ENCODE measurements at regions not wholly inside any gene's neighbourhood (a gene's known extent, or its start where the extent isn't known, plus 50 kb on each side); places are given as distances from the start of the nearest gene placed in this dataset.

DNA sequence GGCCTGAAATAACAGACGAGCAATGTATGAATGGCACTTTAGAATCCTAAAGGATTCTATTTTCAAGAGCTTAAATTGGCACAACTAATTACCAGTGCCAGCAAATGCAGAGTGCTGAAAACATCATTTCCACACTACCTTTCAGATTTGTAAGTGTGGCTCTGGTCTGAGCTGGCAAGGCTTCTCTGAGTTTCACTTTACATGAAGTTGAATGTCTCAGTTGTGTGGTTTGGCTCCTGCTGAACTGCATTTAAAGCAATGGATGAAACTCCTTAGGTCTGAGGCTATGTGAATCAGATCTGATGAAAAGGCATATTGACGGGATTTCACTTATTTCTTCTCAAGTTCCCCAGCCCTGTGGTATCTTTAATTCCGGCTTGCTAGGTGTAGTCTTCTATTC, 114.8 kb upstream of the PTGFR start:
- ATAC-seq, result peak; percentile 30; the same call in 1 of the 3 replicates
- TF ChIP-seq PPARA (CRISPR knock-in tag; IDR thresholded peaks at IDR 0.05; ENCODE audit: borderline replicate concordance) (no peak), GLIS3 (CRISPR knock-in tag; IDR thresholded peaks at IDR 0.05) (no peak)

DNA sequence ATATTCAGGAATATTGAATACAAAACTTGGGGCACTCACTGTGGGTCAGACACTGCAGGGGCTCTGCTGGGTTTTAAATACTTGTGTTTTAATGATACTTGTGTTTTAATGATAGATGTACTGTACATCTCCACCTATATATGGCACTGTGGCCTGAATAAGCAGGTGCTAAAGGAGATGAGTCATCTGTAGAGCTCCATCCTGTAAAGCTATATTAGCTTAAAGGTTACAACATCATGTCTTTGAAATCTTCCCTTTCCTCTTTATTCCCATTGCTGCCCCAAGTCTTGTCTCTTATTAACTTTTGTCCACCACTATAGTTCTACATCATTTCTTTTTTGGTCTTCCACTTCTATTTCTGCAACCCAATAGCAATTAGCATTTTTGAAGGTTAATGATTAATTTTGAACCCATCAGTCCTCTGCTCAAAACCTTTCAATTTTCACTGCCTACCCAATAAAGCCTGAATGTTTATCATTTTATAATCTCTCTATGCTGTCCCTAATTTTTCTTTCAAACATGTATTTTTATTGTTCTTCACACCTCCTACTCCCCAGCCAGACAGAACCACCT, 113.3 kb upstream of the PTGFR start:
- ATAC-seq, result no peak
- no peak for TF ChIP-seq BACH2 (CRISPR knock-in tag; IDR thresholded peaks at IDR 0.05; ENCODE audit: borderline replicate concordance)
- TF ChIP-seq, protein P1, sequence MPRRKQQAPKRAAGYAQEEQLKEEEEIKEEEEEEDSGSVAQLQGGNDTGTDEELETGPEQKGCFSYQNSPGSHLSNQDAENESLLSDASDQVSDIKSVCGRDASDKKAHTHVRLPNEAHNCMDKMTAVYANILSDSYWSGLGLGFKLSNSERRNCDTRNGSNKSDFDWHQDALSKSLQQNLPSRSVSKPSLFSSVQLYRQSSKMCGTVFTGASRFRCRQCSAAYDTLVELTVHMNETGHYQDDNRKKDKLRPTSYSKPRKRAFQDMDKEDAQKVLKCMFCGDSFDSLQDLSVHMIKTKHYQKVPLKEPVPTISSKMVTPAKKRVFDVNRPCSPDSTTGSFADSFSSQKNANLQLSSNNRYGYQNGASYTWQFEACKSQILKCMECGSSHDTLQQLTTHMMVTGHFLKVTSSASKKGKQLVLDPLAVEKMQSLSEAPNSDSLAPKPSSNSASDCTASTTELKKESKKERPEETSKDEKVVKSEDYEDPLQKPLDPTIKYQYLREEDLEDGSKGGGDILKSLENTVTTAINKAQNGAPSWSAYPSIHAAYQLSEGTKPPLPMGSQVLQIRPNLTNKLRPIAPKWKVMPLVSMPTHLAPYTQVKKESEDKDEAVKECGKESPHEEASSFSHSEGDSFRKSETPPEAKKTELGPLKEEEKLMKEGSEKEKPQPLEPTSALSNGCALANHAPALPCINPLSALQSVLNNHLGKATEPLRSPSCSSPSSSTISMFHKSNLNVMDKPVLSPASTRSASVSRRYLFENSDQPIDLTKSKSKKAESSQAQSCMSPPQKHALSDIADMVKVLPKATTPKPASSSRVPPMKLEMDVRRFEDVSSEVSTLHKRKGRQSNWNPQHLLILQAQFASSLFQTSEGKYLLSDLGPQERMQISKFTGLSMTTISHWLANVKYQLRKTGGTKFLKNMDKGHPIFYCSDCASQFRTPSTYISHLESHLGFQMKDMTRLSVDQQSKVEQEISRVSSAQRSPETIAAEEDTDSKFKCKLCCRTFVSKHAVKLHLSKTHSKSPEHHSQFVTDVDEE (CRISPR knock-in tag; IDR thresholded peaks at IDR 0.05), result no peak
- TF ChIP-seq GLIS3 (CRISPR knock-in tag; IDR thresholded peaks at IDR 0.05), result no peak
- no peak for TF ChIP-seq ZNF565 (CRISPR knock-in tag; conservative IDR thresholded peaks at IDR 0.05; ENCODE audit: low read depth)
- TF ChIP-seq OSR1 (CRISPR knock-in tag; IDR thresholded peaks at IDR 0.05), result no peak
- TF ChIP-seq PPARA (CRISPR knock-in tag; IDR thresholded peaks at IDR 0.05; ENCODE audit: borderline replicate concordance), result no peak

DNA sequence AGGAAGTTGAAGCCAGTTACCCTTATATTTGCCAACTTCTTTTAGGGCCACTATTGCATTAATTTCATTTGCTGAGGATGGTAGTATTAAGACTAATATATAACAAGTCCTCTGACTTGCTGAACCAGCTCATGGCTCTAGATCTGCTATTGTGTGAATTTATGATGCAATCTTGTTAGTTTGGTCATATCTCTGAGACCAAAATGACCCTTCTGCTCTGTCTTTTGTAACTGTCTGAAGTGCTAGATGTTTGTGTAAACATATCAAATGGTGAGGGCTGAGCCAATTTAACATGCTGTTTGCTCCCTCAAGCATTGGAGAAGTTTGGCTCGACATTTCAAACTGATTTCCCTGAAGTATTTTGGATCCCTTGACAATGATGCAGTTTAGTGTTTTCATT, 106.9 kb upstream of the PTGFR start:
- no peak for ATAC-seq
- TF ChIP-seq ZNF70 (CRISPR knock-in tag; IDR thresholded peaks at IDR 0.05) (no peak), ISL1 (CRISPR knock-in tag; IDR thresholded peaks at IDR 0.05) (no peak), ZC3H10 (CRISPR knock-in tag; IDR thresholded peaks at IDR 0.05) (no peak), PPARA (CRISPR knock-in tag; IDR thresholded peaks at IDR 0.05; ENCODE audit: borderline replicate concordance) (no peak), ARNTL (CRISPR knock-in tag; IDR thresholded peaks at IDR 0.05; ENCODE audit: borderline replicate concordance, low read depth) (no peak), ZFP3 (CRISPR knock-in tag; IDR thresholded peaks at IDR 0.05) (no peak), SNAI2 (CRISPR knock-in tag; IDR thresholded peaks at IDR 0.05) (no peak), ZNF565 (CRISPR knock-in tag; conservative IDR thresholded peaks at IDR 0.05; ENCODE audit: low read depth) (no peak), BACH2 (CRISPR knock-in tag; IDR thresholded peaks at IDR 0.05; ENCODE audit: borderline replicate concordance) (no peak), ZNF8 (CRISPR knock-in tag; IDR thresholded peaks at IDR 0.05) (no peak), TOX (CRISPR knock-in tag; IDR thresholded peaks at IDR 0.05; ENCODE audit: borderline replicate concordance) (no peak), TCF4 (CRISPR knock-in tag; IDR thresholded peaks at IDR 0.05; ENCODE audit: borderline replicate concordance) (no peak), ZFP30 (CRISPR knock-in tag; IDR thresholded peaks at IDR 0.05) (no peak), OSR1 (CRISPR knock-in tag; IDR thresholded peaks at IDR 0.05) (no peak), CSDC2 (CRISPR knock-in tag; IDR thresholded peaks at IDR 0.05) (no peak), ESRRG (CRISPR knock-in tag; IDR thresholded peaks at IDR 0.05) (no peak)
- TF ChIP-seq, protein P2, sequence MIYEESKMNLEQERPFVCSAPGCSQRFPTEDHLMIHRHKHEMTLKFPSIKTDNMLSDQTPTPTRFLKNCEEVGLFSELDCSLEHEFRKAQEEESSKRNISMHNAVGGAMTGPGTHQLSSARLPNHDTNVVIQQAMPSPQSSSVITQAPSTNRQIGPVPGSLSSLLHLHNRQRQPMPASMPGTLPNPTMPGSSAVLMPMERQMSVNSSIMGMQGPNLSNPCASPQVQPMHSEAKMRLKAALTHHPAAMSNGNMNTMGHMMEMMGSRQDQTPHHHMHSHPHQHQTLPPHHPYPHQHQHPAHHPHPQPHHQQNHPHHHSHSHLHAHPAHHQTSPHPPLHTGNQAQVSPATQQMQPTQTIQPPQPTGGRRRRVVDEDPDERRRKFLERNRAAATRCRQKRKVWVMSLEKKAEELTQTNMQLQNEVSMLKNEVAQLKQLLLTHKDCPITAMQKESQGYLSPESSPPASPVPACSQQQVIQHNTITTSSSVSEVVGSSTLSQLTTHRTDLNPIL (CRISPR knock-in tag; IDR thresholded peaks at IDR 0.05; ENCODE audit: low read depth), result no peak
- TF ChIP-seq, protein P3, sequence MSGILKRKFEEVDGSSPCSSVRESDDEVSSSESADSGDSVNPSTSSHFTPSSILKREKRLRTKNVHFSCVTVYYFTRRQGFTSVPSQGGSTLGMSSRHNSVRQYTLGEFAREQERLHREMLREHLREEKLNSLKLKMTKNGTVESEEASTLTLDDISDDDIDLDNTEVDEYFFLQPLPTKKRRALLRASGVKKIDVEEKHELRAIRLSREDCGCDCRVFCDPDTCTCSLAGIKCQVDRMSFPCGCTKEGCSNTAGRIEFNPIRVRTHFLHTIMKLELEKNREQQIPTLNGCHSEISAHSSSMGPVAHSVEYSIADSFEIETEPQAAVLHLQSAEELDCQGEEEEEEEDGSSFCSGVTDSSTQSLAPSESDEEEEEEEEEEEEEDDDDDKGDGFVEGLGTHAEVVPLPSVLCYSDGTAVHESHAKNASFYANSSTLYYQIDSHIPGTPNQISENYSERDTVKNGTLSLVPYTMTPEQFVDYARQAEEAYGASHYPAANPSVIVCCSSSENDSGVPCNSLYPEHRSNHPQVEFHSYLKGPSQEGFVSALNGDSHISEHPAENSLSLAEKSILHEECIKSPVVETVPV (CRISPR knock-in tag; IDR thresholded peaks at IDR 0.05), result no peak
- TF ChIP-seq, protein P4, sequence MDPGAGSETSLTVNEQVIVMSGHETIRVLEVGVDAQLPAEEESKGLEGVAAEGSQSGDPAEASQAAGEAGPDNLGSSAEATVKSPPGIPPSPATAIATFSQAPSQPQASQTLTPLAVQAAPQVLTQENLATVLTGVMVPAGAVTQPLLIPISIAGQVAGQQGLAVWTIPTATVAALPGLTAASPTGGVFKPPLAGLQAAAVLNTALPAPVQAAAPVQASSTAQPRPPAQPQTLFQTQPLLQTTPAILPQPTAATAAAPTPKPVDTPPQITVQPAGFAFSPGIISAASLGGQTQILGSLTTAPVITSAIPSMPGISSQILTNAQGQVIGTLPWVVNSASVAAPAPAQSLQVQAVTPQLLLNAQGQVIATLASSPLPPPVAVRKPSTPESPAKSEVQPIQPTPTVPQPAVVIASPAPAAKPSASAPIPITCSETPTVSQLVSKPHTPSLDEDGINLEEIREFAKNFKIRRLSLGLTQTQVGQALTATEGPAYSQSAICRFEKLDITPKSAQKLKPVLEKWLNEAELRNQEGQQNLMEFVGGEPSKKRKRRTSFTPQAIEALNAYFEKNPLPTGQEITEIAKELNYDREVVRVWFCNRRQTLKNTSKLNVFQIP (CRISPR knock-in tag; IDR thresholded peaks at IDR 0.05; ENCODE audit: borderline replicate concordance, low read depth), result no peak
- TF ChIP-seq, protein P5, sequence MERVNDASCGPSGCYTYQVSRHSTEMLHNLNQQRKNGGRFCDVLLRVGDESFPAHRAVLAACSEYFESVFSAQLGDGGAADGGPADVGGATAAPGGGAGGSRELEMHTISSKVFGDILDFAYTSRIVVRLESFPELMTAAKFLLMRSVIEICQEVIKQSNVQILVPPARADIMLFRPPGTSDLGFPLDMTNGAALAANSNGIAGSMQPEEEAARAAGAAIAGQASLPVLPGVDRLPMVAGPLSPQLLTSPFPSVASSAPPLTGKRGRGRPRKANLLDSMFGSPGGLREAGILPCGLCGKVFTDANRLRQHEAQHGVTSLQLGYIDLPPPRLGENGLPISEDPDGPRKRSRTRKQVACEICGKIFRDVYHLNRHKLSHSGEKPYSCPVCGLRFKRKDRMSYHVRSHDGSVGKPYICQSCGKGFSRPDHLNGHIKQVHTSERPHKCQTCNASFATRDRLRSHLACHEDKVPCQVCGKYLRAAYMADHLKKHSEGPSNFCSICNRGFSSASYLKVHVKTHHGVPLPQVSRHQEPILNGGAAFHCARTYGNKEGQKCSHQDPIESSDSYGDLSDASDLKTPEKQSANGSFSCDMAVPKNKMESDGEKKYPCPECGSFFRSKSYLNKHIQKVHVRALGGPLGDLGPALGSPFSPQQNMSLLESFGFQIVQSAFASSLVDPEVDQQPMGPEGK (CRISPR knock-in tag; IDR thresholded peaks at IDR 0.05; ENCODE audit: borderline replicate concordance), result no peak
